T-cell (primary cell): ENCODE measurements at regions not wholly inside any gene's neighbourhood (a gene's known extent, or its start where the extent isn't known, plus 50 kb on each side); places are given as distances from the start of the nearest gene placed in this dataset.
"Not testable (repeated sequence)": the region's sequence is repeated elsewhere in the genome, so short reads cannot be mapped to it uniquely, and the experiment has no call there.

ENCODE experiments used
- ATAC-seq, 4 experiments: fragments of 200-7000 bp in 3 of 4; fragments of 150-1000 bp in 1 of 4; cut with Tn5 transposase; replicated peaks in 1 of 4; 1 replicate in 3 of 4; 2 replicates in 1 of 4; pipeline ENCODE4 v1.10.0; 2021; ENCODE audit warnings: moderate library complexity in 3 of 4, mild to moderate bottlenecking in 2 of 4, moderate number of reproducible peaks in 1 of 4
- CTCF ChIA-PET, 2 donors: fragments of 300-600 bp; sonication (Branson Sonifier 250); formaldehyde crosslinking; loops; one replicate each; lab custom pipeline; 2022; ENCODE audit warnings: antibody characterized with exemption in 2 of 2; lab: Charles Lee
- POLR2A ChIA-PET, 2 donors: fragments of 300-600 bp; sonication (Branson Sonifier 250); formaldehyde crosslinking; loops; one replicate each; lab custom pipeline; 2022; ENCODE audit warnings: antibody characterized with exemption in 2 of 2; lab: Charles Lee
- DNase-seq, 35 experiments: peaks; one replicate each; pipeline versions ENCODE4 v3.0.0 to v3.0.0-alpha.2; 2013 to 2023
- H3K27ac ChIP-seq: one replicate; pipeline ENCODE4 v1.5.1; 2013; ENCODE audit warnings: low read length
- H3K27me3 ChIP-seq, 2 experiments: replicated peaks in 1 of 2; 1 replicate in 1 of 2; 2 replicates in 1 of 2; pipeline versions ENCODE4 v1.6.1 to v1.7.0; 2013; ENCODE audit warnings: low read length in 1 of 2, mixed read lengths in 1 of 2; ENCODE audit not compliant: control insufficient read depth in 2 of 2, insufficient read depth in 2 of 2; ENCODE audit errors: extremely low read depth in 1 of 2
- H3K36me3 ChIP-seq, 2 donors: 1 replicate in 1 of 2; 2 replicates in 1 of 2; pipeline versions ENCODE4 v1.6.1 to v1.7.0; 2013; ENCODE audit warnings: low read length in 1 of 2; ENCODE audit not compliant: control insufficient read depth in 2 of 2, insufficient read depth in 1 of 2; ENCODE audit errors: extremely low read depth in 1 of 2
- H3K4me1 ChIP-seq, 2 experiments: 1 replicate in 1 of 2; 2 replicates in 1 of 2; pipeline versions ENCODE4 v1.6.1 to v1.7.0; 2013; ENCODE audit warnings: low read length in 2 of 2, mixed read lengths in 1 of 2; ENCODE audit not compliant: insufficient read depth in 2 of 2, control insufficient read depth in 1 of 2; ENCODE audit errors: extremely low read depth in 1 of 2
- H3K4me3 ChIP-seq, 2 donors: 1 replicate in 1 of 2; 2 replicates in 1 of 2; pipeline versions ENCODE4 v1.5.1 to v1.7.0; 2013; ENCODE audit warnings: mild to moderate bottlenecking in 2 of 2, low read length in 1 of 2, moderate library complexity in 1 of 2; ENCODE audit not compliant: control insufficient read depth in 1 of 2; ENCODE audit errors: extremely low read depth in 1 of 2
- H3K9me3 ChIP-seq: 2 replicates; pipeline ENCODE4 v1.7.0; 2013
- H3K27ac Mint-ChIP-seq, 2 donors: one replicate each; pipeline ENCODE4 v1.8.0; 2020 to 2021; ENCODE audit warnings: mild to moderate bottlenecking in 2 of 2, mixed read lengths in 2 of 2
- H3K27me3 Mint-ChIP-seq, 2 donors: one replicate each; pipeline ENCODE4 v1.8.0; 2021 to 2022; ENCODE audit warnings: mixed read lengths in 2 of 2
- H3K36me3 Mint-ChIP-seq: one replicate; pipeline ENCODE4 v1.8.0; 2021; ENCODE audit warnings: mixed read lengths
- H3K4me1 Mint-ChIP-seq, 3 donors: one replicate each; pipeline ENCODE4 v1.8.0; 2020 to 2022; ENCODE audit warnings: mixed read lengths in 3 of 3, mild to moderate bottlenecking in 1 of 3
- H3K4me3 Mint-ChIP-seq, 3 donors: one replicate each; pipeline ENCODE4 v1.8.0; 2020 to 2022; ENCODE audit warnings: mild to moderate bottlenecking in 3 of 3, mixed read lengths in 3 of 3, moderate library complexity in 3 of 3
- H3K9me3 Mint-ChIP-seq, 3 donors: one replicate each; pipeline ENCODE4 v1.8.0; 2020 to 2022; ENCODE audit warnings: mixed read lengths in 3 of 3
- WGBS: methylation state at CpG from one replicate; pipeline ENCODE4 v1.1.5; 2013; ENCODE audit warnings: missing lambda C conversion rate; ENCODE audit not compliant: insufficient coverage; 5-methylcytosine and 5-hydroxymethylcytosine counted together

- WGBS: no CpG with 5 or more reads among the region's 2 CpGs
- Histone ChIP-seq H3K4me3 (no peak overlapping the region), H3K4me1 (no peaks in the 10 kb centered on the region), H3K9me3 (no peaks in the 10 kb centered on the region), H3K27ac (no peak overlapping the region), H3K36me3 (no peaks in the 10 kb centered on the region), H3K27me3 (no peaks in the 10 kb centered on the region)
- Mint-ChIP-seq H3K27me3 (peaks cover 2 to 25% of the 10 kb centered on the region in 2 donors), H3K4me3 (no peak overlapping the region), H3K27ac (no peak overlapping the region), H3K4me1 (no peaks in the 10 kb centered on the region), H3K9me3 (no peaks in the 10 kb centered on the region), H3K36me3 (no peaks in the 10 kb centered on the region)
- ChIA-PET CTCF (no interaction called here), POLR2A (no interaction called here)
- ATAC-seq (no peak), DNase-seq (no peak)
Measured at GRCh38 chrX:104370089-104370488, 115.4 kb upstream of the ESX1 start.

GRCh38 chrX:104360774-104361173 is 106.0 kb upstream of the ESX1 start:
- H3K27ac Mint-ChIP-seq, H3K9me3 Mint-ChIP-seq, DNase-seq, H3K27ac ChIP-seq, H3K4me3 Mint-ChIP-seq, H3K36me3 Mint-ChIP-seq, ATAC-seq, H3K36me3 ChIP-seq, CTCF ChIA-PET, POLR2A ChIA-PET, H3K4me1 Mint-ChIP-seq, H3K4me3 ChIP-seq, H3K9me3 ChIP-seq, H3K27me3 ChIP-seq, H3K4me1 ChIP-seq: not testable (repeated sequence)
- WGBS: no CpG with 5 or more reads among the region's 2 CpGs
- H3K27me3 Mint-ChIP-seq: peaks cover 3 to 22% of the 10 kb centered on the region in 2 donors

GRCh38 chrX:104359124-104359523 is 104.4 kb upstream of the ESX1 start:
- Histone ChIP-seq H3K27me3 (no peaks in the 10 kb centered on the region), H3K4me1 (no peaks in the 10 kb centered on the region), H3K4me3 (no peak overlapping the region), H3K36me3 (no peaks in the 10 kb centered on the region), H3K27ac (no peak overlapping the region), H3K9me3 (no peaks in the 10 kb centered on the region)
- DNase-seq: no peak
- POLR2A ChIA-PET: no interaction called here
- no CpG with 5 or more reads among the region's 1 CpG for WGBS
- no peak overlapping the region for H3K27ac Mint-ChIP-seq
- CTCF ChIA-PET: no interaction called here
- H3K4me3 Mint-ChIP-seq: no peak overlapping the region
- H3K9me3 Mint-ChIP-seq: no peaks in the 10 kb centered on the region
- H3K4me1 Mint-ChIP-seq: no peaks in the 10 kb centered on the region
- no peaks in the 10 kb centered on the region for H3K36me3 Mint-ChIP-seq
- no peak for ATAC-seq
- H3K27me3 Mint-ChIP-seq: peaks cover 0 to 19% of the 10 kb centered on the region in 2 donors

- DNase-seq: no peak
- POLR2A ChIA-PET: interaction anchor here in 1 of 2 donors (0.6 kb wide), 1 partner anchor 1208 kb away, joined by 3 read pairs; no protein-coding TSS in a partner anchor
- Mint-ChIP-seq H3K27ac (no peak overlapping the region), H3K4me1 (no peaks in the 10 kb centered on the region), H3K36me3 (no peaks in the 10 kb centered on the region), H3K4me3 (no peak overlapping the region), H3K9me3 (no peaks in the 10 kb centered on the region), H3K27me3 (peaks cover 0 to 31% of the 10 kb centered on the region in 2 donors)
- Histone ChIP-seq H3K4me3 (no peak overlapping the region), H3K27ac (no peak overlapping the region), H3K4me1 (no peaks in the 10 kb centered on the region), H3K27me3 (no peaks in the 10 kb centered on the region), H3K36me3 (no peaks in the 10 kb centered on the region), H3K9me3 (no peaks in the 10 kb centered on the region)
- CTCF ChIA-PET: no interaction called here
- no CpG with 5 or more reads among the region's 3 CpGs for WGBS
- no peak for ATAC-seq
Measured at GRCh38 chrX:104351173-104351769, 96.5 kb upstream of the ESX1 start.

- no peaks in the 10 kb centered on the region for H3K27me3 ChIP-seq
- no peaks in the 10 kb centered on the region for H3K9me3 Mint-ChIP-seq
- H3K4me1 ChIP-seq: no peaks in the 10 kb centered on the region
- ATAC-seq (no peak), DNase-seq (no peak)
- POLR2A ChIA-PET: no interaction called here
- H3K4me3 Mint-ChIP-seq: no peak overlapping the region
- CTCF ChIA-PET: no interaction called here
- H3K27ac ChIP-seq: no peak overlapping the region
- WGBS: no CpG with 5 or more reads among the region's 4 CpGs
- H3K36me3 Mint-ChIP-seq: no peaks in the 10 kb centered on the region
- H3K36me3 ChIP-seq: no peaks in the 10 kb centered on the region
- H3K9me3 ChIP-seq: no peaks in the 10 kb centered on the region
- no peak overlapping the region for H3K27ac Mint-ChIP-seq
- no peak overlapping the region for H3K4me3 ChIP-seq
- H3K4me1 Mint-ChIP-seq: peaks cover 0 to 4% (median 3%) of the 10 kb centered on the region in 3 donors
- H3K27me3 Mint-ChIP-seq: peaks cover 0 to 28% of the 10 kb centered on the region in 2 donors
Measured at GRCh38 chrX:104347860-104348259, 93.1 kb upstream of the ESX1 start.

GRCh38 chrX:104343428-104344129 is 88.8 kb upstream of the ESX1 start:
- no peaks in the 10 kb centered on the region for H3K27me3 ChIP-seq
- H3K4me1 ChIP-seq: no peaks in the 10 kb centered on the region
- H3K27ac ChIP-seq: no peak overlapping the region
- peak in 23 of 35 experiments; percentile 0 to 47 (median 6) for DNase-seq
- ChIA-PET POLR2A (interaction anchor here in 1 of 2 donors (0.6 kb wide), 1 partner anchor 804 kb away, joined by 4 read pairs; no protein-coding TSS in a partner anchor), CTCF (no interaction called here)
- H3K9me3 ChIP-seq: no peaks in the 10 kb centered on the region
- Mint-ChIP-seq H3K9me3 (no peaks in the 10 kb centered on the region), H3K27me3 (peaks cover 2 to 26% of the 10 kb centered on the region in 2 donors), H3K36me3 (no peaks in the 10 kb centered on the region), H3K27ac (no peak overlapping the region), H3K4me1 (peaks cover 0 to 4% (median 3%) of the 10 kb centered on the region in 3 donors), H3K4me3 (no peak overlapping the region)
- no CpG with 5 or more reads among the region's 8 CpGs for WGBS
- peak in 1 of 4 experiments; percentile 66 for ATAC-seq
- no peak overlapping the region for H3K4me3 ChIP-seq
- H3K36me3 ChIP-seq: no peaks in the 10 kb centered on the region
